Lower lobe of right lung (tissue), 2 donors: ENCODE measurements at regions not wholly inside any gene's neighbourhood (a gene's known extent, or its start where the extent isn't known, plus 50 kb on each side); places are given as distances from the start of the nearest gene placed in this dataset.

Experiments used
- ATAC-seq, 2 donors: fragments of 200-7000 bp; cut with Tn5 transposase; one replicate each; pipeline ENCODE4 v1.9.1; 2020 to 2022; ENCODE audit warnings: mild to moderate bottlenecking in 2 of 2, moderate library complexity in 2 of 2
- DNase-seq: peaks from one replicate; pipeline ENCODE4 v3.0.0-alpha.2; 2020
- H3K27ac ChIP-seq: fragments of 200-600 bp; one replicate; pipeline ENCODE4 v1.8.0; 2022
- H3K27me3 ChIP-seq: fragments of 200-600 bp; one replicate; pipeline ENCODE4 v1.8.0; 2022; ENCODE audit warnings: low read depth
- H3K36me3 ChIP-seq: fragments of 200-600 bp; one replicate; pipeline ENCODE4 v1.8.0; 2022; ENCODE audit warnings: mild to moderate bottlenecking
- H3K4me1 ChIP-seq: fragments of 200-600 bp; one replicate; pipeline ENCODE4 v1.8.0; 2022
- H3K4me3 ChIP-seq: fragments of 200-600 bp; one replicate; pipeline ENCODE4 v1.8.0; 2022; ENCODE audit warnings: mild to moderate bottlenecking
- H3K9me3 ChIP-seq: fragments of 200-600 bp; one replicate; pipeline ENCODE4 v1.8.0; 2022
- intact Hi-C: fragments of 100-400 bp; cut with DNase I; formaldehyde crosslinking; loops from one replicate; pipeline ENCODE4 v1.11.0; 2022
- TF ChIP-seq, protein P1 (sequence below): fragments of 200-600 bp; IDR thresholded peaks from one replicate; pipeline ENCODE4 v1.8.0; 2022; ENCODE audit warnings: antibody characterized with exemption, mild to moderate bottlenecking
- donor health status: DM: no; HTN: yes; CAD: no; lungs with severe emphysema.

DNA sequence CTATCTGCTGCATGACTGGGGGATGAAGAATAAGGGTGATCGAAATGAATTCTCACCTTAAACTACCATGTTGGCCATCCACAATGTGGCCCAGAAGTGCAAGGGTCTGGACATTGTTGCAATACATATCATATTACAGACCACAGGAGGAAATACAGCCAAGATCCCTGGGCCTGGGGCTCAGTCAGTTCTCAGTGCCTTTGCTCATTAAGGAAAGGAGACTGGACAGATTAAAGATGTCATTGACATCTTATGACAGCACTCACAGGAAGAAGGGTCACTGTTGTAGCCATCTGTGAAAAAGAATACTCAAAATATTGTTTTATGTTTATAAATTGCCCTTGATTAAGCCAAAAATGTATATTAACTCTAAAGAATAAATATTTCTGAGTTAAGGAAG lies 1345.2 kb downstream of the FSTL5 start:
- Histone ChIP-seq H3K36me3 (no peaks in the 10 kb centered on the region), H3K27me3 (no peaks in the 10 kb centered on the region), H3K4me1 (no peaks in the 10 kb centered on the region), H3K27ac (no peak overlapping the region), H3K9me3 (no peaks in the 10 kb centered on the region), H3K4me3 (no peak overlapping the region)
- TF ChIP-seq, protein P1, sequence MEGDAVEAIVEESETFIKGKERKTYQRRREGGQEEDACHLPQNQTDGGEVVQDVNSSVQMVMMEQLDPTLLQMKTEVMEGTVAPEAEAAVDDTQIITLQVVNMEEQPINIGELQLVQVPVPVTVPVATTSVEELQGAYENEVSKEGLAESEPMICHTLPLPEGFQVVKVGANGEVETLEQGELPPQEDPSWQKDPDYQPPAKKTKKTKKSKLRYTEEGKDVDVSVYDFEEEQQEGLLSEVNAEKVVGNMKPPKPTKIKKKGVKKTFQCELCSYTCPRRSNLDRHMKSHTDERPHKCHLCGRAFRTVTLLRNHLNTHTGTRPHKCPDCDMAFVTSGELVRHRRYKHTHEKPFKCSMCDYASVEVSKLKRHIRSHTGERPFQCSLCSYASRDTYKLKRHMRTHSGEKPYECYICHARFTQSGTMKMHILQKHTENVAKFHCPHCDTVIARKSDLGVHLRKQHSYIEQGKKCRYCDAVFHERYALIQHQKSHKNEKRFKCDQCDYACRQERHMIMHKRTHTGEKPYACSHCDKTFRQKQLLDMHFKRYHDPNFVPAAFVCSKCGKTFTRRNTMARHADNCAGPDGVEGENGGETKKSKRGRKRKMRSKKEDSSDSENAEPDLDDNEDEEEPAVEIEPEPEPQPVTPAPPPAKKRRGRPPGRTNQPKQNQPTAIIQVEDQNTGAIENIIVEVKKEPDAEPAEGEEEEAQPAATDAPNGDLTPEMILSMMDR: no peak
- intact Hi-C loops: no loop called here
- ATAC-seq (no peak), DNase-seq (no peak)

DNA sequence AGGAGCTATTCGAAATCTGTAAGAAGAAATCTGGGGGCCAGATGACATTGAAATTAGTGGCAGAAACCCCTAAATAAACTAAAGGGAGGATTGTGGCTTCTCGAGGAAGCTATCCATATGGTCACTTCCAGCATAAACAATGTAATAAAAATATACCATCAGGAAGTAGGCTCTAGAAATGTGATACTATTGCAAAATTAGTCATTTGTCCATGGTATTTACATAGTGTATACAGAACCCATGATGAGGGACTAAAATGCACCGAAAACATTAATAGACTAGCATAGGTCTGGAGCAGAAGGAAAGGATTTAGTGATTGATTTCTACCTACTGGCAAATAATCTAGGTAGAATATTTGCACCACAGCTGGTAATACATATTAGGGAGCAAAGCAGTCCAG lies 1344.0 kb downstream of the FSTL5 start:
- intact Hi-C loops: no loop called here
- no peak overlapping the region for H3K27ac ChIP-seq
- ATAC-seq (no peak), DNase-seq (no peak)
- no peaks in the 10 kb centered on the region for H3K27me3 ChIP-seq
- no peak overlapping the region for H3K4me3 ChIP-seq
- H3K9me3 ChIP-seq: no peaks in the 10 kb centered on the region
- TF ChIP-seq, protein P1: no peak
- H3K4me1 ChIP-seq: no peaks in the 10 kb centered on the region
- no peaks in the 10 kb centered on the region for H3K36me3 ChIP-seq

DNA sequence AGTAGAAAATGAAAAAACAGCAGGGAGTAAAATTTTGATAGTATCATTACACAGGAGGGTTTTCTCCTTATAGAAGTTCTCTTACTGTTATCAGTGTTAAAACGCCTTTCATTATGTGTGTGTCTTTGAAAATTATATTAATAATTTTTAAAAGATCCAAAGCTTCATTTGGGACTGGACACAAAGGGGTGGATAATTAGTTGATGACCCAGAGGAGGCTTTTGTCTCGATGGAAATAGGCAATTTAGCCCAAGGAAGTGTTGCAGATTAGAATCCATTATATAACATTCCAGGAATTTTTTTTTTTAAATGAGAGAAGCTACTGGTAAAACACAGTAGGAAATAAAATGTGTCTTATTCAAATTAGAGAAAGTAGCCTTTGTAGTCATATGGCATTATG lies 1339.3 kb downstream of the FSTL5 start:
- no peak for ATAC-seq
- TF ChIP-seq, protein P1: no peak
- H3K27me3 ChIP-seq: no peaks in the 10 kb centered on the region
- no peaks in the 10 kb centered on the region for H3K9me3 ChIP-seq
- DNase-seq: no peak
- H3K4me1 ChIP-seq: no peaks in the 10 kb centered on the region
- no peak overlapping the region for H3K4me3 ChIP-seq
- no peaks in the 10 kb centered on the region for H3K36me3 ChIP-seq
- intact Hi-C loops: no loop called here
- H3K27ac ChIP-seq: no peak overlapping the region

DNA sequence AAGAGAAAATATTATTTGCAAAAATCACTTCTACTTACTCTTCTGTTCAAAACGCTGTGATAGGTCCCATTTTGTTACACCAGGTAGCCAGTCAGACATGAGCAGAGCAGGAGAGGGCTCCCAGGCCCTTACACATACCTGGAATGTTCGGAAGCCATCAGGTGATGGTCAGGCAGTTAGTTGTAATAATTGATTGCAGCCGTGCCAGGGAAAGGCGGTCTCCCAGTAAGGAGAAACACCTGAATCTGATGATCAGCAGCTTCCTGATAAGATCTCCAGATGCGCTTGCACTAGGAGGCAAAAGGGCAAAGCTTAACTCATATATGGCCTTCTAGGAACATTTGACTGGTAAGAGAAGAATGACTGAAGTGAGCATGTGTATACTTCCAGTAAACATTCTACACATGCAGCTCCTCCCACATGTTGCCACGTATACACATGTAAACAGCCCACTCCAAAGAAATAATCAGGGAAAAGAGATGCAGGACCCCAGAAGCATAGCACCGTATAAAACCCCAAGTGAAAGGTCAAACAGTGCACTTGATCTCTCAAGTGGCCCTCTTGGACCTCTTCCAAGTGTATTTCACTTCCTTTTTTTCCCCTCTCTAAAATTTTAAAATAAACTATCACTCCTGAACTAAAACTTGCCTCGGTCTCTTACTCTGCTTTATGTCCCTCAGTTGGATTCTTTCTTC lies 1338.0 kb downstream of the FSTL5 start:
- no peak for ATAC-seq
- intact Hi-C loops: no loop called here

DNA sequence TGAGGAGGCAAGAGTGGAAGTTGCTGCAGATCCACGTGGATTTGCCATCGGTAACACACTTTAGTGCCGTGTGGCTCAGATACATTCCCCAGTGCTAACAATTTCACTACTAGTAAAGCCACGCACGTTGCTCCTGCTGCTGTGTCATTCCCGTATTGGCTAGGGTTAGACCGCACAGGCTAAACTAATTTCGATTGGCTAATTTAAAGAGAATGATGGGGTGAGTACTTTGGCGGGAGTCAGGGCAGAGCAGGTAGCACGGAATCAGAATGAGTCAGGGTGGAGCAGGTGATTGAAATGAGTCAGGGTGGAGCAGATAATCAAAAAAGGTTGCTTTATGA lies 1337.5 kb downstream of the FSTL5 start:
- H3K4me1 ChIP-seq: no peaks in the 10 kb centered on the region
- ATAC-seq (no peak), DNase-seq (no peak)
- no peaks in the 10 kb centered on the region for H3K27me3 ChIP-seq
- no peaks in the 10 kb centered on the region for H3K9me3 ChIP-seq
- no peak overlapping the region for H3K27ac ChIP-seq
- no peak overlapping the region for H3K4me3 ChIP-seq
- intact Hi-C loops: no loop called here
- no peaks in the 10 kb centered on the region for H3K36me3 ChIP-seq
- TF ChIP-seq, protein P1: no peak

More for the DNA sequence above, 1338.0 kb downstream of the FSTL5 start:
- no peak for DNase-seq
- H3K4me3 ChIP-seq: no peak overlapping the region
- TF ChIP-seq, protein P1: no peak
- H3K27ac ChIP-seq: no peak overlapping the region
- no peaks in the 10 kb centered on the region for H3K9me3 ChIP-seq
- H3K36me3 ChIP-seq: no peaks in the 10 kb centered on the region
- no peaks in the 10 kb centered on the region for H3K4me1 ChIP-seq
- H3K27me3 ChIP-seq: no peaks in the 10 kb centered on the region
